Activated T-cell treated with anti-CD3 and anti-CD28 coated beads for 48 hours (primary cell): ENCODE measurements at regions not wholly inside any gene's neighbourhood (a gene's known extent, or its start where the extent isn't known, plus 50 kb on each side); places are given as distances from the start of the nearest gene placed in this dataset.

Experiments
- DNase-seq: peaks from one replicate; pipeline ENCODE4 v3.0.0-alpha.2; 2020; ENCODE audit warnings: low read depth

- no peak for DNase-seq
Measured at GRCh38 chr1:192524223-192524622, 51.4 kb upstream of the RGS1 start.
